H1 (cell line): ENCODE measurements at regions not wholly inside any gene's neighbourhood (a gene's known extent, or its start where the extent isn't known, plus 50 kb on each side); places are given as distances from the start of the nearest gene placed in this dataset.
"Not testable (repeated sequence)": the region's sequence is repeated elsewhere in the genome, so short reads cannot be mapped to it uniquely, and the experiment has no call there.

ENCODE experiments used
- CTCF ChIA-PET: fragments of 300-600 bp; sonication (Branson Sonifier 250); formaldehyde crosslinking; loops from one replicate; lab custom pipeline; 2021; ENCODE audit not compliant: partially characterized antibody; lab: Charles Lee
- POLR2A ChIA-PET: fragments of 300-600 bp; sonication (Branson Sonifier 250); formaldehyde crosslinking; loops from one replicate; lab custom pipeline; 2021; ENCODE audit warnings: inconsistent platforms; ENCODE audit not compliant: partially characterized antibody; lab: Charles Lee
- DNase-seq, 2 experiments: peaks; one replicate each; pipeline versions ENCODE4 v3.0.0 to v3.0.0-alpha.2; 2010 to 2022; ENCODE audit warnings: low spot score in 2 of 2, low read depth in 1 of 2, mixed read lengths in 1 of 2
- FAIRE-seq: peaks from 2 replicates; lab custom pipeline; 2011; peaks lifted over from hg19 to GRCh38; lab: Jason Lieb, UNC
- H2AFZ ChIP-seq: 2 replicates; pipeline ENCODE4 v1.8.1; 2012; ENCODE audit warnings: low read length, inconsistent platforms
- H2AK5ac ChIP-seq: 2 replicates; pipeline ENCODE4 v1.6.1; 2013; ENCODE audit warnings: low read depth, low read length
- H2BK120ac ChIP-seq: replicated peaks from 2 replicates; pipeline ENCODE3; 2013; ENCODE audit warnings: low read depth, low read length, inconsistent platforms
- H2BK12ac ChIP-seq: 2 replicates; pipeline ENCODE4 v1.6.1; 2013; ENCODE audit warnings: low read depth, low read length
- H2BK15ac ChIP-seq: 2 replicates; pipeline ENCODE4 v1.6.1; 2013; ENCODE audit warnings: low read length
- H2BK20ac ChIP-seq: 2 replicates; pipeline ENCODE4 v1.6.1; 2013; ENCODE audit warnings: low read length
- H2BK5ac ChIP-seq: 2 replicates; pipeline ENCODE4 v1.6.1; 2013; ENCODE audit warnings: low read depth, low read length
- H3K14ac ChIP-seq: 2 replicates; pipeline ENCODE4 v1.6.1; 2013; ENCODE audit warnings: inconsistent platforms; ENCODE audit not compliant: insufficient read length
- H3K18ac ChIP-seq: 2 replicates; pipeline ENCODE4 v1.6.1; 2013; ENCODE audit warnings: low read length; ENCODE audit errors: extremely low read depth
- H3K23ac ChIP-seq: 2 replicates; pipeline ENCODE4 v1.6.1; 2013; ENCODE audit warnings: inconsistent platforms; ENCODE audit not compliant: insufficient read length
- H3K23me2 ChIP-seq: 2 replicates; pipeline ENCODE4 v1.6.1; 2013; ENCODE audit warnings: low read depth, low read length
- H3K27ac ChIP-seq: 2 replicates; pipeline ENCODE4 v1.6.1; 2011; ENCODE audit warnings: low read depth, low read length, inconsistent platforms
- H3K27me3 ChIP-seq, 4 experiments: replicated peaks in 1 of 4; 1 replicate in 1 of 4; 2 replicates in 3 of 4; pipeline versions ENCODE4 v1.6.1 to v1.8.1; 2011 to 2013; ENCODE audit warnings: low read length in 3 of 4, mild to moderate bottlenecking in 3 of 4, inconsistent platforms in 2 of 4, mixed read lengths in 2 of 4, moderate library complexity in 1 of 4; ENCODE audit not compliant: control insufficient read depth in 3 of 4, insufficient read depth in 3 of 4; ENCODE audit errors: extremely low read depth in 1 of 4
- H3K36me3 ChIP-seq, 4 experiments: 2 replicates each; pipeline versions ENCODE4 v1.6.1 to v1.8.1; 2011 to 2013; ENCODE audit warnings: mild to moderate bottlenecking in 4 of 4, low read length in 3 of 4, moderate library complexity in 2 of 4, control low read depth in 1 of 4, inconsistent platforms in 1 of 4; ENCODE audit not compliant: insufficient read depth in 4 of 4, control insufficient read depth in 2 of 4
- H3K4ac ChIP-seq: replicated peaks from 2 replicates; pipeline ENCODE3; 2013; ENCODE audit warnings: low read length, low read depth, mixed read lengths, inconsistent platforms; ENCODE audit not compliant: insufficient read length
- H3K4me1 ChIP-seq, 4 experiments: replicated peaks in 1 of 4; 1 replicate in 1 of 4; 2 replicates in 3 of 4; pipeline versions ENCODE4 v1.6.1 to v1.8.1; 2011 to 2013; ENCODE audit warnings: low read length in 3 of 4, inconsistent platforms in 2 of 4, mixed read lengths in 1 of 4; ENCODE audit not compliant: insufficient read depth in 4 of 4, control insufficient read depth in 3 of 4
- H3K4me2 ChIP-seq, 2 experiments: 2 replicates each; pipeline versions ENCODE4 v1.6.1 to v1.8.1; 2011 to 2013; ENCODE audit warnings: low read depth in 2 of 2, low read length in 2 of 2, control low read depth in 1 of 2, inconsistent platforms in 1 of 2, mild to moderate bottlenecking in 1 of 2; ENCODE audit not compliant: insufficient read depth in 1 of 2
- H3K4me3 ChIP-seq, 4 experiments: fragments of 200-600, 300-600 bp in 1 of 4; sonication (generic), shearing (Covaris generic), sonication (Bioruptor Twin) in 1 of 4; 2 replicates each; pipeline versions ENCODE4 v1.5.1 to v1.8.1; 2011 to 2016; ENCODE audit warnings: low read length in 4 of 4, low read depth in 3 of 4, control low read depth in 2 of 4, inconsistent platforms in 2 of 4, mild to moderate bottlenecking in 2 of 4, mixed read lengths in 1 of 4, moderate library complexity in 1 of 4; ENCODE audit not compliant: insufficient read depth in 2 of 4; ENCODE audit errors: extremely low read depth in 1 of 4
- H3K56ac ChIP-seq: replicated peaks from 2 replicates; pipeline ENCODE3; 2013; ENCODE audit warnings: low read depth, mild to moderate bottlenecking, mixed read lengths, low read length, inconsistent platforms; ENCODE audit not compliant: insufficient read length
- H3K79me1 ChIP-seq: 2 replicates; pipeline ENCODE4 v1.6.1; 2013; ENCODE audit warnings: low read depth, low read length, control low read depth
- H3K79me2 ChIP-seq, 2 experiments: 2 replicates each; pipeline versions ENCODE4 v1.6.1 to v1.8.1; 2012 to 2013; ENCODE audit warnings: low read length in 2 of 2, mild to moderate bottlenecking in 2 of 2, inconsistent platforms in 1 of 2; ENCODE audit not compliant: insufficient read depth in 2 of 2, control insufficient read depth in 1 of 2
- H3K9ac ChIP-seq, 4 experiments: replicated peaks in 1 of 4; 1 replicate in 1 of 4; 2 replicates in 3 of 4; pipeline versions ENCODE4 v1.6.1 to v1.8.1; 2011 to 2013; ENCODE audit warnings: low read depth in 3 of 4, low read length in 3 of 4, control low read depth in 2 of 4, mild to moderate bottlenecking in 2 of 4, moderate library complexity in 2 of 4, inconsistent platforms in 1 of 4; ENCODE audit errors: extremely low read depth in 1 of 4
- H3K9me3 ChIP-seq, 2 experiments: 2 replicates each; pipeline versions ENCODE4 v1.6.1 to v1.8.1; 2012 to 2013; ENCODE audit warnings: mild to moderate bottlenecking in 2 of 2, moderate library complexity in 2 of 2, control low read depth in 1 of 2, inconsistent platforms in 1 of 2, low read depth in 1 of 2, low read length in 1 of 2, mixed read lengths in 1 of 2; ENCODE audit not compliant: insufficient read depth in 2 of 2
- H4K20me1 ChIP-seq, 2 experiments: replicated peaks in 1 of 2; 2 replicates each; pipeline versions ENCODE3 to v1.8.1; 2011 to 2013; ENCODE audit warnings: inconsistent platforms in 2 of 2, low read length in 2 of 2, mild to moderate bottlenecking in 1 of 2; ENCODE audit not compliant: insufficient read depth in 2 of 2, control insufficient read depth in 1 of 2
- H4K5ac ChIP-seq: 2 replicates; pipeline ENCODE4 v1.6.1; 2013; ENCODE audit warnings: low read length, low read depth, mixed read lengths, inconsistent platforms; ENCODE audit not compliant: insufficient read length
- H4K8ac ChIP-seq: 2 replicates; pipeline ENCODE4 v1.8.0; 2013; ENCODE audit warnings: mild to moderate bottlenecking, moderate library complexity, low read length, inconsistent platforms; ENCODE audit not compliant: insufficient read depth; ENCODE audit errors: extremely low read depth
- H4K91ac ChIP-seq: replicated peaks from 2 replicates; pipeline ENCODE3; 2013; ENCODE audit warnings: low read length, mixed read lengths, inconsistent platforms; ENCODE audit not compliant: insufficient read length
- GABPA ChIP-seq: IDR thresholded peaks from 2 replicates; pipeline ENCODE4 v1.6.1; 2011; ENCODE audit warnings: mild to moderate bottlenecking, low read length, moderate library complexity, borderline replicate concordance; ENCODE audit not compliant: insufficient read depth
- KDM5A ChIP-seq: fragments of 200-600 bp; IDR thresholded peaks from 2 replicates; pipeline ENCODE4 v1.7.1; 2012; ENCODE audit warnings: mild to moderate bottlenecking, low read length, inconsistent platforms, mixed read lengths
- SP2 ChIP-seq: IDR thresholded peaks from 2 replicates; pipeline ENCODE4 v1.6.1; 2012; ENCODE audit warnings: mild to moderate bottlenecking, low read length, inconsistent platforms
- SP4 ChIP-seq: IDR thresholded peaks from 2 replicates; pipeline ENCODE4 v1.6.1; 2012; ENCODE audit warnings: low read length, inconsistent platforms
- WGBS, 2 experiments: shearing (Covaris generic) in 1 of 2; methylation state at CpG; one replicate each; pipeline versions ENCODE4 v1.1.6 to v1.1.7; 2013 to 2015; ENCODE audit warnings: low lambda C conversion rate in 2 of 2, mixed read lengths in 2 of 2, inconsistent platforms in 1 of 2, low coverage in 1 of 2, missing lambda C conversion rate in 1 of 2; ENCODE audit not compliant: insufficient replicate concordance in 2 of 2, insufficient coverage in 1 of 2, insufficient read length in 1 of 2; ENCODE audit errors: extremely low coverage in 1 of 2, missing lambda C conversion rate in 1 of 2; 5-methylcytosine and 5-hydroxymethylcytosine counted together
- TF ChIP-seq, protein P1 (sequence below): IDR thresholded peaks from 2 replicates; pipeline ENCODE4 v1.6.1; 2012; ENCODE audit warnings: inconsistent platforms

DNA sequence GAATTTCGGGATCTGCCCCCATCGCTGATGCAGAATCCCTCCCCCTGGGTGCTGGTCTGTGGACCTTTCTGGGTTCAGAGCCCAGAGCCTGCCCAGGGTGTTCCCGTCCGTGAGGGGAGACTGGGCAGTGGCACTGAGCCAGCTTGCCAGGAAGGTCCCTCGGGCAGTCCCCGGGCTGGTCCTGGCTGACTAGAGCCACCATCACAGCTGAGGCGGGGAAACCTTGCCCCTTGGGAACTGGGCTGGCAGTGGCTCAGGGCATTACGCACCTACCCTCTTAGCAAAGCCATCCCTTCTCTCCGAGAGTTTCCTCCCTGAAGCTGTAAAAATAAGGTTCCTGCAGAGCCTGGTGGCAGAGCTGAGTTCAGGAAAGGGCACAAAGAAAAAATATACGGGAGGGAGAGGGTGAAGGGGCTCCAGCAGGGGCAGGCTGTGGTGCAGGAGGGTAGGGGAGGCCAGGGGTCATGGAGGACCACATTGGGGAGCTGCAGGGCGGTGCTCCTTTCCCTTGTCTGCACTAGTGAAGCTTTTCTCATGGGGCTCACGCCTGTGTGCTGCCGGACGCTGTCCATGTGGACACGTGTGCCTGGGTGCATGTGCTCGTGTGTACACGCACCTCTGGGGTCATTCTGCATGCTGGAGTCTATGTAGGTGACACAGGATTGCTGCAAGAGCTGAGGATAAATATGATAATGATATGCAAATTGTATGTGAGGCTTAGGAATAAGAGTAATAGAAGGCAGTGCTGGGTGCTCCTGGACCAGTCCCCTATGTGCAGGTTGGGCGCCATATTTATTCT is 118.9 kb downstream of the LHX2 start (continued):
- TF ChIP-seq, protein P1, sequence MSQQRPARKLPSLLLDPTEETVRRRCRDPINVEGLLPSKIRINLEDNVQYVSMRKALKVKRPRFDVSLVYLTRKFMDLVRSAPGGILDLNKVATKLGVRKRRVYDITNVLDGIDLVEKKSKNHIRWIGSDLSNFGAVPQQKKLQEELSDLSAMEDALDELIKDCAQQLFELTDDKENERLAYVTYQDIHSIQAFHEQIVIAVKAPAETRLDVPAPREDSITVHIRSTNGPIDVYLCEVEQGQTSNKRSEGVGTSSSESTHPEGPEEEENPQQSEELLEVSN, result no peak
- TF ChIP-seq GABPA (no peak), KDM5A (no peak), SP4 (no peak), SP2 (no peak)

- H3K27me3 ChIP-seq, H3K56ac ChIP-seq, H3K4me1 ChIP-seq, H3K23me2 ChIP-seq, H3K9me3 ChIP-seq, H2BK5ac ChIP-seq, H2AK5ac ChIP-seq, H2BK12ac ChIP-seq, H3K23ac ChIP-seq, FAIRE-seq, H3K14ac ChIP-seq, H3K36me3 ChIP-seq, H4K20me1 ChIP-seq, POLR2A ChIA-PET, H2BK20ac ChIP-seq, H3K4me2 ChIP-seq, H2BK120ac ChIP-seq, H3K4me3 ChIP-seq, H4K5ac ChIP-seq, H4K8ac ChIP-seq, H3K18ac ChIP-seq, H3K79me1 ChIP-seq, H2BK15ac ChIP-seq, H3K4ac ChIP-seq, H3K27ac ChIP-seq, H4K91ac ChIP-seq, H3K79me2 ChIP-seq, H3K9ac ChIP-seq, H2AFZ ChIP-seq, DNase-seq: not testable (repeated sequence)
- WGBS, 2 experiments, result 80% methylated on average over 7 of the region's 7 CpGs; no CpG with 5 or more reads in 1 of the 2 experiments
- CTCF ChIA-PET, result interaction anchor here (0.8 to 2.9 kb wide), 7 partner anchors 89 to 260 kb away, joined by 3 to 15 read pairs (median 3); no protein-coding TSS in a partner anchor
These were observed 120.0 kb downstream of the LHX2 start for GRCh38 chr9:124131518-124131917.
